ENCODE measurements at regions not wholly inside any gene's neighbourhood (a gene's known extent, or its start where the extent isn't known, plus 50 kb on each side); places are given as distances from the start of the nearest gene placed in this dataset.

DNA sequence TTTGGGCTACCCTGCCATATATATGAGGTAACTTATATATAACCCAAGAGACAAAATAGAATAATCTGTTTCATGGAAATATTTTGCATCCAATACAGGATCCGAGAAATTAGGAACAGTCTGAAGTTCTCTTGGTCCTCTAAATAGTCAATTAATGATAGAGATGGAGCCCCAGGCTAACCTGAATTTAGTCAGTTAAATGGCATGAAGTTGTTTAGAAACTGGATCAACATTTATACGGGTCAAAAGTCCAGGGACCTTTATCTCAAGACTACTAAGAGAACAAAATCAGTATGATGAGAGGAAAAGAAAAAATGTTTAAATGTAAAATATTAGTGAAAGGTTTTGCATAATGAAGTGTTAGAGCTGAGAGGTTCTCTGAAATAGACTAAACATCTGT is 303.3 kb upstream of the ACTBL2 start:
- H3K36me3 ChIP-seq (ENCODE audit: insufficient read depth, low read depth, low read length) = no peaks in the 10 kb centered on the region
- no peak overlapping the region for H3K4me3 ChIP-seq (ENCODE audit: low read length)
- no peaks in the 10 kb centered on the region for H3K9me3 ChIP-seq (ENCODE audit: insufficient read depth, low read depth, low read length)
- no peak overlapping the region for H3K9ac ChIP-seq (ENCODE audit: low read depth, low read length)
- no peaks in the 10 kb centered on the region for H3K4me1 ChIP-seq (ENCODE audit: insufficient read depth, low read length)
- no peak overlapping the region for H3K27ac ChIP-seq (ENCODE audit: low read length)
- H3K27me3 ChIP-seq (ENCODE audit: insufficient read depth, low read length) = no peaks in the 10 kb centered on the region

DNA sequence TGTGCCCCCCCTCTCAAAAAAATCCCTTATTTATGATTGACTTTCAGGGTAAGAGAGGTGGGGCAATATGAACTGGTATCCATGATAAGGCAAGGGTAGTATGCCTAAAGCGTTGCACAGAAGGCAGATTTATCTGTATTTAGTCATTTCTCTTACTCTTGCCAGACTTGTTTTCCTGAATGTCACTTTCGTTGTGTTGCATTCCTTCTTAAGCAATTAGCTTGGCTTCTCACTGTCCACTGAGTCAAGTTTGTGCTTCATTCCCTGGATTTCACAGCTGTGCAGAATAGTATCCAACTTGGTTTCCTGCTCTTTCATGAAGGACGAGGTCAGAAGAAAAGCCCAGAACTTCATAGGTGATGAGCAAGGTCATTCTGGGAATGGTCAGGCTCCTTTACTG is 301.5 kb upstream of the ACTBL2 start:
- H3K9ac ChIP-seq (ENCODE audit: low read depth, low read length) = no peak overlapping the region
- H3K4me3 ChIP-seq (ENCODE audit: low read length) = no peak overlapping the region
- no peaks in the 10 kb centered on the region for H3K27me3 ChIP-seq (ENCODE audit: insufficient read depth, low read length)
- no peak overlapping the region for H3K27ac ChIP-seq (ENCODE audit: low read length)
- 0 out of 2 replicates have a peak, but pooled peaks cover 3% of the 10 kb centered on the region for H3K4me1 ChIP-seq (ENCODE audit: insufficient read depth, low read length)
- H3K9me3 ChIP-seq (ENCODE audit: insufficient read depth, low read depth, low read length) = no peaks in the 10 kb centered on the region
- H3K36me3 ChIP-seq (ENCODE audit: insufficient read depth, low read depth, low read length) = no peaks in the 10 kb centered on the region

DNA sequence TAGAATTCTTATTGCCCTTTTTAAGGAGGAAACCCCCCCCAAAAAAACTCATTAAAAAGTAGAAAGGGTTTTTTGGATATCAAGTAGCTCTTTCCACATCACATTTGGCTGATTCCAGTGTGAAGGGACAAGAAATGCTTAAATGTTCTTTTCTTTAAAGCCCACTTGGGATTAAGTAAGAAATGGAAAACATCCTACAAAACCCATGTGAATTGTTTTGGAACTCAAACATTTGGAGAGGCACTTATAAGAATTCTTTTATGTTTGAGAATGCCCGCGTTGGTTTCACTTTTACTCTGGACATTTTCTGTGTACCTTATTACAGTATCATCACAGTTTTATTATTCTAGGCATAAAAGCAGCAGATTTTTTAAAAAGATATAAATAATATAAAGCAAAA is 301.1 kb upstream of the ACTBL2 start:
- Histone ChIP-seq H3K27me3 (ENCODE audit: insufficient read depth, low read length) (no peaks in the 10 kb centered on the region), H3K4me1 (ENCODE audit: insufficient read depth, low read length) (0 out of 2 replicates have a peak, but pooled peaks cover 3% of the 10 kb centered on the region), H3K9ac (ENCODE audit: low read depth, low read length) (no peak overlapping the region), H3K4me3 (ENCODE audit: low read length) (no peak overlapping the region), H3K9me3 (ENCODE audit: insufficient read depth, low read depth, low read length) (no peaks in the 10 kb centered on the region), H3K27ac (ENCODE audit: low read length) (no peak overlapping the region), H3K36me3 (ENCODE audit: insufficient read depth, low read depth, low read length) (no peaks in the 10 kb centered on the region)

DNA sequence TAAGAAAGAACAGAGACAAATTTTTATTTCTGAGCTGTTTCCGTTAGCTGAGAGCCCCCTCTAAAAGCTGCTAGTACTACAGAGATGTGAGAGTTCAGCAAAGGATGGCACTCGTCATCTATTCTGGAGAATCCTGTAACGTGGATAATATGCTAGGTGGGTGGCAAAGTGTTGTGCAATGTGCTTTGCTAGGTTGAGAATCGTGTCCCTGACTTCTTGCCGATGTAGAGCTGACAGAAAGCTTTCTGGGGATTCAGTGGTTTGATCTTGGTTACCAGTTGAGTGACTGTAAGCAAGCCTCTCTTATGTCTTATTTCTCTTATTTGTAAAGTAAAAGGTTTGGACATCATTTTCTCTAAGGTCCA is 298.3 kb upstream of the ACTBL2 start:
- Histone ChIP-seq H3K9me3 (ENCODE audit: insufficient read depth, low read depth, low read length) (no peaks in the 10 kb centered on the region), H3K9ac (ENCODE audit: low read depth, low read length) (no peak overlapping the region), H3K36me3 (ENCODE audit: insufficient read depth, low read depth, low read length) (no peaks in the 10 kb centered on the region), H3K4me1 (ENCODE audit: insufficient read depth, low read length) (0 out of 2 replicates have a peak, but pooled peaks cover 3% of the 10 kb centered on the region), H3K27ac (ENCODE audit: low read length) (no peak overlapping the region), H3K27me3 (ENCODE audit: insufficient read depth, low read length) (no peaks in the 10 kb centered on the region), H3K4me3 (ENCODE audit: low read length) (no peak overlapping the region)

DNA sequence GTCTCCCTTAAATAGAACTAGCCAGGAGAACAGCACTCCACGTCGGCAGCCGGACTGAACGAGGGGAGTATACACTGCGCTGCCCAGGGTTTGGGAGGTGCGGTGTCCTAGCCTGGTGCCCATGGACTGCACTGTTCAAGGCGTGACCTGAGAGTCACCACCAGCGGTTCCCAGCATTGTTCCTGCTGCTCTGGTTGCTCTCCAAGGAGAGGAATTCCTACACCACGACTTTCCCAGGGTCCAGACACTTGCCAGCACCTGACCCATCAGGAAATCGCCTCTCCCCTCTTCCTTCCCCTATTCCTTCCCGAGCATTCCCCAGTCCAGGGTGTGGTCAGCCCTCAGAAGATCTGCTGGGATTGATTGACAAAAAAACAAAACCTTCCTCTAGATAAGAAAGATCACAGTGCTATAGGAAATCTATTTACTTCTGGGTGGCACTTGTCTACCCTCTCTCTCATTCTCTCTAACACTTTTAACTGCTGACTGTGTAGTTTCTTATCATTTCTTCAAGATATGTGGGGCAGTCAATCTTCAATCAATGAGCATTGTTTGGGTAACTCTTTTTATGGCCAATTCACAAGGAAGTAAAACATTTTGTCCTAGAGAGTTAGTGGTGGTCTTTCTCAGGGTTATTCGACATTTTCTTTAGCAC is 297.8 kb upstream of the ACTBL2 start:
- H3K9me3 ChIP-seq (ENCODE audit: insufficient read depth, low read depth, low read length) = no peaks in the 10 kb centered on the region
- H3K27ac ChIP-seq (ENCODE audit: low read length) = no peak overlapping the region
- H3K4me1 ChIP-seq (ENCODE audit: insufficient read depth, low read length) = 0 out of 2 replicates have a peak, but pooled peaks cover 3% of the 10 kb centered on the region
- no peak overlapping the region for H3K4me3 ChIP-seq (ENCODE audit: low read length)
- H3K36me3 ChIP-seq (ENCODE audit: insufficient read depth, low read depth, low read length) = no peaks in the 10 kb centered on the region
- no peak overlapping the region for H3K9ac ChIP-seq (ENCODE audit: low read depth, low read length)
- no peaks in the 10 kb centered on the region for H3K27me3 ChIP-seq (ENCODE audit: insufficient read depth, low read length)

DNA sequence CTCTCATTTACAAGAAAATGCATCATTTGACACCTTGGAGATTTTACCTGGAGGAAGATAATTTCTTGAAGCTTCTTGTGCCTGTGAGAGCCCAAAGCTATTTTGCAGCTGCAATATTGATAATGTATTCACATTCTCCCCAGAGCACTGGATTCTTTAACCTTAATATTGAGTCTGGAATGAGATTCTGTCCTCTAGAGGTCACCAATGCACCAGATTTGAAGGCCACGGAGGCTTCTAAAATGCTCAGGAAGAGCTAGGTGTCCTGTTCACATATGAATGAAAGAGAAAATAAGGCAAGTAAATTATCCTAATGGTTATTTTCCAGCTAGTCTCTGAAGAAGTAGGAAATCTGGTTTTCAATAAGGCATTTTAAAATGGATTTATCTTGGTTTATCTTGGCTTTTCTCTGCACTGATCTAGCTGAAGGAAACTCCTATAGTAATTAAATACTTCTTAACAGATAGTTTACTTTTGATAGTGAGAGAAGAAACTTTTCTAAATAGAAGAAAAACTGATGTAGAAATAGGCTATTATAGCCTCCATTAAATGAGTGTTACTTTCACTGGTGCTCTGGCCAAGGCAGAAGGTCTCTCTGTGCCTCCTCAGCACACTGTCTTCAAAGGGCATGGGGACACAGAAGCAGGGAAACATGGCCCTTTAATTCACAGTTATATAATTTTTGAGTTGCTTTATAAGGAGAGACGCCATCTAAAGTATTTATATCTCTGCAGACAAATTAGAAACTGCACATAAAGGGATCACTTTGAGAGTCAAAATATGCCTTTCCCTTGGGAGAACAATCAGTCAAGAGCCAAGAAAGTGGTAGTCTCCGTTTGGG is 297.0 kb upstream of the ACTBL2 start:
- Histone ChIP-seq H3K9ac (ENCODE audit: low read depth, low read length) (no peak overlapping the region), H3K27me3 (ENCODE audit: insufficient read depth, low read length) (no peaks in the 10 kb centered on the region), H3K9me3 (ENCODE audit: insufficient read depth, low read depth, low read length) (no peaks in the 10 kb centered on the region), H3K27ac (ENCODE audit: low read length) (no peak overlapping the region), H3K4me3 (ENCODE audit: low read length) (no peak overlapping the region), H3K36me3 (ENCODE audit: insufficient read depth, low read depth, low read length) (no peaks in the 10 kb centered on the region), H3K4me1 (ENCODE audit: insufficient read depth, low read length) (0 out of 2 replicates have a peak, but pooled peaks cover 3% of the 10 kb centered on the region)

DNA sequence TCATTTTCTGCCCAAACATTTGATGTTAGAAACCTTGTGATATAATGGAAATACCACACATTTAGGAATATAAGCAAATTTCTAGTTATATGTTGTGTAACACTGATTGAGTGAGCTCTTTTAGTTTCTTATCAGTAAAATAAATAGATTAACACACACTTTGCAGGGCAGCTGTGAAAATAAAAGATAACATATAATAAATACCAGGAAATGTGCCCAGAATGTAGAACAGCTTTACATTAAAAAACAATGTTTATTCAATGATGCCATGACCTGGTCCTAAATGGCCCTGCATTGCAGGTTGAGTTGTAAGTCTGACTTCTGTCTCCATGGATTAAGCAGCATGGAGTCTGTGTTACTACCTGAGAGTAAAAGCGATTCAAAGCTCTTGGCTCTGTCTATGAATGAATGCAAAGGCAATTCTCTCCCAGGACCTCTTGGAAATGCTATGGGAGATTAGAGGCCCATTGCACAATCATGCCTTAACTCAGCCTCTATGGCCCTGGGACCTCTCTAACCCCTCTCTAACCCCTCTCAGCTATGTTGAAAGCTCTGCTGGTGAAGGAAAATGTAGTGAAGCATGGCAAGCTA is 296.0 kb upstream of the ACTBL2 start:
- no peak overlapping the region for H3K4me3 ChIP-seq (ENCODE audit: low read length)
- H3K36me3 ChIP-seq (ENCODE audit: insufficient read depth, low read depth, low read length) = no peaks in the 10 kb centered on the region
- H3K9me3 ChIP-seq (ENCODE audit: insufficient read depth, low read depth, low read length) = no peaks in the 10 kb centered on the region
- no peak overlapping the region for H3K27ac ChIP-seq (ENCODE audit: low read length)
- H3K9ac ChIP-seq (ENCODE audit: low read depth, low read length) = no peak overlapping the region
- no peaks in the 10 kb centered on the region for H3K27me3 ChIP-seq (ENCODE audit: insufficient read depth, low read length)
- 0 out of 2 replicates have a peak, but pooled peaks cover 3% of the 10 kb centered on the region for H3K4me1 ChIP-seq (ENCODE audit: insufficient read depth, low read length)

DNA sequence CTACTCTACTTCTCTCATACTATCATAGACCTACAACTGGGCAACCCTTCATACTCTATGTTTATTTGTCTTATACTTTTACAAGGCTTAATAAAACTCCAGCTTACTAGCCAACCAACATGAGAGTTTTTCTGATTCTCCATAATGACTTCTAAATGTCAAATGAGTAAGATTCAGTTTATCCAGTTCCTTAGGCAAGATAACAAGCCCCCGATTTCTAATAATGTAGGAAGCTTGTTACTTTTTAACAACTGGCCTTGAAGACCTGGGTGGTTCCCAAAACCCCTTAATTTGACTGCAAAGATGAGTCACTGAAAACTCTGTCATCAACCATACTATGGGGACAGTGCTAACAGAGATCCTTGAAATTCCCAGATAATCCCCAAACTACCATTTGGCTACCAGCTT is 294.6 kb upstream of the ACTBL2 start:
- Histone ChIP-seq H3K27ac (ENCODE audit: low read length) (no peak overlapping the region), H3K9me3 (ENCODE audit: insufficient read depth, low read depth, low read length) (no peaks in the 10 kb centered on the region), H3K36me3 (ENCODE audit: insufficient read depth, low read depth, low read length) (no peaks in the 10 kb centered on the region), H3K4me1 (ENCODE audit: insufficient read depth, low read length) (0 out of 2 replicates have a peak, but pooled peaks cover 3% of the 10 kb centered on the region), H3K4me3 (ENCODE audit: low read length) (no peak overlapping the region), H3K9ac (ENCODE audit: low read depth, low read length) (no peak overlapping the region), H3K27me3 (ENCODE audit: insufficient read depth, low read length) (no peaks in the 10 kb centered on the region)

DNA sequence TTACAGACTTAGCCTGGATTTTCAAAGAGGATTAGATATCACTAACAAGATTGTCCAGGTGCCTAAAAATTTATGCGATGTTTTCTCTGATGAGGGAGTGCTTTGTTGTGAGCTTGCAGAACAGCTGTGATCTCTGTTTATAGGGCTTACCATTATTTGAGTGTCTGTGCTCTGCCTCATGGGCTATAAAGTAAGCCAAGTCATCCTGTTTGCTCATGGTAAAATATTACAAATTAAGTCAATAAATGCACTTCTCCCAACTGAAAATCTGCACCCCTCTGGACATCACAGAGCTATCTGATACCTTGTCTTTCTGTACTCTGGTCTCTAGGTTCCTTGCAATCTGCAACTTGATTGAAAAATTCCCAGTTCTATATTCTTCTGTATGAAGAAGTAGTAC is 293.4 kb upstream of the ACTBL2 start:
- Histone ChIP-seq H3K36me3 (ENCODE audit: insufficient read depth, low read depth, low read length) (no peaks in the 10 kb centered on the region), H3K4me3 (ENCODE audit: low read length) (no peak overlapping the region), H3K9ac (ENCODE audit: low read depth, low read length) (no peak overlapping the region), H3K27me3 (ENCODE audit: insufficient read depth, low read length) (no peaks in the 10 kb centered on the region), H3K4me1 (ENCODE audit: insufficient read depth, low read length) (0 out of 2 replicates have a peak, but pooled peaks cover 3% of the 10 kb centered on the region), H3K27ac (ENCODE audit: low read length) (no peak overlapping the region), H3K9me3 (ENCODE audit: insufficient read depth, low read depth, low read length) (no peaks in the 10 kb centered on the region)

DNA sequence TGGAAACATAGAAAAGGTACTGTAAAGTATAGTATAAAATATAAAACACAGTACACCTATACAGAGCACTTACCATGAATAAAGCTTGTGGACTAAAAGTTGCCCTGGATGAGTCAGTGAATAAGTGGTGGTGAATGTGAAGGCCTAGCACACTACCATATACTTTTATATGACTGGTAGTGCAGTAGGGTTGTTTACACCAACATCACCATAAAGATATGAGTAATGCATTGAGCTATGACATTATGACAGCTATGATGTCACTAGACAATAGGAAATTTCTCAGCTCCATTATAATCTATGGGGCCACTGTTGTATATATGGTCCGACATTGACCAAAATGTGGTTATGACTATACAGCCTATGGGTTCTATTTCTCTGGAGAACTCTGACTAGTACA is 291.8 kb upstream of the ACTBL2 start:
- Histone ChIP-seq H3K27ac (ENCODE audit: low read length) (no peak overlapping the region), H3K4me3 (ENCODE audit: low read length) (no peak overlapping the region), H3K27me3 (ENCODE audit: insufficient read depth, low read length) (no peaks in the 10 kb centered on the region), H3K9ac (ENCODE audit: low read depth, low read length) (no peak overlapping the region), H3K9me3 (ENCODE audit: insufficient read depth, low read depth, low read length) (no peaks in the 10 kb centered on the region), H3K36me3 (ENCODE audit: insufficient read depth, low read depth, low read length) (no peaks in the 10 kb centered on the region), H3K4me1 (ENCODE audit: insufficient read depth, low read length) (no peaks in the 10 kb centered on the region)

DNA sequence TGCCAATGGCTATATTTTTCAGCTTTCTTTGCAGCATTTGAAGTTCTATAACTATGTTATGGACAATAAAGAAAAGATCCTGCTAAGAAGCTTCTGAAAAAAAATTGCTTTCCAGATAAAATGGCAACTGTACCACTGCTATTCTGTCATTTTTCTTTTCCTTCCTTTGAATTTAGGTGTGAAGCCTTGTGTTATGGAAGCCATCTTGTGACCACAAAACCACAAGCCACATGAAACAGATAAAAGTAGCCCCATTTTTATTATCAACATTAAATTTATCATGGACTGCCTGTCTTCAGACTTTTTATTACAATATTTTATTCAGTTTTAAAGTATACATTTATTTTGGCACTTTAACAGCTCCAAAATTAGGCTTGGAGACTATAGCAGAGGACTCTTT is 289.9 kb upstream of the ACTBL2 start:
- no peaks in the 10 kb centered on the region for H3K9me3 ChIP-seq (ENCODE audit: insufficient read depth, low read depth, low read length)
- no peaks in the 10 kb centered on the region for H3K36me3 ChIP-seq (ENCODE audit: insufficient read depth, low read depth, low read length)
- no peaks in the 10 kb centered on the region for H3K4me1 ChIP-seq (ENCODE audit: insufficient read depth, low read length)
- no peak overlapping the region for H3K4me3 ChIP-seq (ENCODE audit: low read length)
- H3K27me3 ChIP-seq (ENCODE audit: insufficient read depth, low read length) = no peaks in the 10 kb centered on the region
- H3K27ac ChIP-seq (ENCODE audit: low read length) = no peak overlapping the region
- no peak overlapping the region for H3K9ac ChIP-seq (ENCODE audit: low read depth, low read length)

DNA sequence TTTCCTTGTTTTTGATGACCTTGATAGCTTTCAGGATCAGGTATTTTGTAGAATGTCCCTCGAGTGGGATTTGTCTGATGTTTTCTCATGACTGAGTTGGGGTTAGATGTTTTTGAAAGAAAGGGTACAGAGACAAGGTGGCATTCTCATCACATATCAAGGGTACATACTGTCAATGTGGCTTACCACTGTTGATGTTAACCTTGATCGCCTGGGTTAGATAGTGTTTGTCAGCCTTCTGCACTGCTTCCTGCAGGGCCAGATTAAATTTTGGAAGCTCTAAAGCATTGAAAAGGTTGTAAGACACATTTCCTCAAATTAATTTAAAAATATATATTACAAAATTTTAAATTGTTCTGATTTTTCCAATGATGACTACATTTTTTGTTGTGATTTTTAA is 287.4 kb upstream of the ACTBL2 start:
- Histone ChIP-seq H3K4me3 (ENCODE audit: low read length) (no peak overlapping the region), H3K9me3 (ENCODE audit: insufficient read depth, low read depth, low read length) (no peaks in the 10 kb centered on the region)

More for the DNA sequence above, 287.4 kb upstream of the ACTBL2 start:
- Histone ChIP-seq H3K4me1 (ENCODE audit: insufficient read depth, low read length) (no peaks in the 10 kb centered on the region), H3K36me3 (ENCODE audit: insufficient read depth, low read depth, low read length) (no peaks in the 10 kb centered on the region), H3K27ac (ENCODE audit: low read length) (no peak overlapping the region), H3K27me3 (ENCODE audit: insufficient read depth, low read length) (no peaks in the 10 kb centered on the region), H3K9ac (ENCODE audit: low read depth, low read length) (no peak overlapping the region)
